ENCODE measurements at regions not wholly inside any gene's neighbourhood (a gene's known extent, or its start where the extent isn't known, plus 50 kb on each side); places are given as distances from the start of the nearest gene placed in this dataset.
"Not testable (repeated sequence)": the region's sequence is repeated elsewhere in the genome, so short reads cannot be mapped to it uniquely, and the experiment has no call there.

- no peak for FAIRE-seq
- DNase-seq (ENCODE audit: insufficient read length, low spot score): no peak
- TF ChIP-seq TAF1 (IDR thresholded peaks at IDR 0.05; ENCODE audit: low read depth, low read length) (no peak), POLR2AphosphoS5 (IDR thresholded peaks at IDR 0.05; ENCODE audit: low read depth, low read length) (no peak), POLR2A (IDR thresholded peaks at IDR 0.05; ENCODE audit: low read depth, low read length) (no peak), POU2F2 (IDR thresholded peaks at IDR 0.05; ENCODE audit: low read depth, low read length) (no peak), PAX5 (IDR thresholded peaks at IDR 0.05; ENCODE audit: insufficient read depth, low read length, severe bottlenecking) (no peak), SPI1 (IDR thresholded peaks at IDR 0.05; ENCODE audit: low read depth, low read length) (no peak)
Measured at GRCh38 chr5:57895766-57896165, 413.2 kb upstream of the ACTBL2 start.

- DNase-seq (ENCODE audit: insufficient read length, low spot score) (no peak), FAIRE-seq (no peak)
- TF ChIP-seq POLR2AphosphoS5 (IDR thresholded peaks at IDR 0.05; ENCODE audit: low read depth, low read length): no peak
- no peak for TF ChIP-seq POLR2A (IDR thresholded peaks at IDR 0.05; ENCODE audit: low read depth, low read length)
- no peak for TF ChIP-seq PAX5 (IDR thresholded peaks at IDR 0.05; ENCODE audit: insufficient read depth, low read length, severe bottlenecking)
- no peak for TF ChIP-seq TAF1 (IDR thresholded peaks at IDR 0.05; ENCODE audit: low read depth, low read length)
- TF ChIP-seq POU2F2 (IDR thresholded peaks at IDR 0.05; ENCODE audit: low read depth, low read length): no peak
- TF ChIP-seq SPI1 (IDR thresholded peaks at IDR 0.05; ENCODE audit: low read depth, low read length): no peak
Measured at GRCh38 chr5:57893926-57894325, 411.3 kb upstream of the ACTBL2 start.

DNA sequence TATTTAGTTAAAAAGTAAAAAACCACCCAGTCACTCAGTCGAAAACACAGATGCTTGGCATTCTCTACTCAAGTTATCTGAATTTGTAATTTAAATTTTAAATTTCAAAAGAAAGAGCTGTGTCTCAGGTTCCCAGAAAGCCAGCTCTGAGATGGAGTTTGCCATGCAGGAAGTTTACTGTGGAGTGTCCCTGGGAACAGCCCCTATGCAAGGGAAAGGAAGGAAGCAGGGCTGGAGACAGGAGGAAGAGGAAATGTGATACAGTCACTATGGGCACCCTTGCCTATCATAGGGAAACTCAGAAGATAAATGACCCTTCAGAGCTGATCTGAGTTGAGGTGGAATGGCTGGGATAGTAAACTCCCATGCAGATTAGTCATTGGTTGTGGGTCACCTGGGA, 408.8 kb upstream of the ACTBL2 start:
- TF ChIP-seq TAF1 (IDR thresholded peaks at IDR 0.05; ENCODE audit: low read depth, low read length) (no peak), POU2F2 (IDR thresholded peaks at IDR 0.05; ENCODE audit: low read depth, low read length) (no peak)
- no peak for DNase-seq (ENCODE audit: insufficient read length, low spot score)
- FAIRE-seq: no peak

DNA sequence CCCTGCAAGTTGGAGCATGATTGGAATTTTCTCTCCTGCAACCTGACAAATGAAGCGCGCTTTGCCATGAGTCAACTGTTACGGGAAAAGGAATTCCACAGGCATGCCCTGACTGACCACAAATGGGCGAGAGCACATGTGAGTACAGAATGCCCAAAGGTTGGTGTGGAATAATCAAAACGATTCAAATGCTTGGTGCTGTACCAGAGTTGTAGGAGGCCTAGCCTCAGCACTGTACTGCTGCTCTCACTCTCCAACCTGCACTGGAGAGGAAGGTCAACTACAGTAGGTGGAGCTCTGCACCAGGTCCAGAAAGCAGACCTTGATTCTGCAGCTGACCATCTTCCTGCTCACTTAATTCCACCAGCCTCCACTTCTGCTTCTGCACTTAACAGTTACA, 406.9 kb upstream of the ACTBL2 start:
- FAIRE-seq: no peak
- no peak for TF ChIP-seq POLR2A (IDR thresholded peaks at IDR 0.05; ENCODE audit: low read depth, low read length)
- no peak for TF ChIP-seq PAX5 (IDR thresholded peaks at IDR 0.05; ENCODE audit: insufficient read depth, low read length, severe bottlenecking)
- TF ChIP-seq POLR2AphosphoS5 (IDR thresholded peaks at IDR 0.05; ENCODE audit: low read depth, low read length): no peak
- no peak for TF ChIP-seq SPI1 (IDR thresholded peaks at IDR 0.05; ENCODE audit: low read depth, low read length)
- no peak for TF ChIP-seq POU2F2 (IDR thresholded peaks at IDR 0.05; ENCODE audit: low read depth, low read length)
- no peak for TF ChIP-seq TAF1 (IDR thresholded peaks at IDR 0.05; ENCODE audit: low read depth, low read length)
- DNase-seq (ENCODE audit: insufficient read length, low spot score): no peak

- TF ChIP-seq POLR2A (IDR thresholded peaks at IDR 0.05; ENCODE audit: low read depth, low read length) (no peak), POLR2AphosphoS5 (IDR thresholded peaks at IDR 0.05; ENCODE audit: low read depth, low read length) (no peak), TAF1 (IDR thresholded peaks at IDR 0.05; ENCODE audit: low read depth, low read length) (no peak), SPI1 (IDR thresholded peaks at IDR 0.05; ENCODE audit: low read depth, low read length) (no peak), PAX5 (IDR thresholded peaks at IDR 0.05; ENCODE audit: insufficient read depth, low read length, severe bottlenecking) (no peak), POU2F2 (IDR thresholded peaks at IDR 0.05; ENCODE audit: low read depth, low read length) (no peak)
- no peak for FAIRE-seq
- no peak for DNase-seq (ENCODE audit: insufficient read length, low spot score)
Measured at GRCh38 chr5:57887851-57888621, 405.4 kb upstream of the ACTBL2 start.

GRCh38 chr5:57884346-57885102, 401.9 kb upstream of the ACTBL2 start:
- no peak for FAIRE-seq
- DNase-seq (ENCODE audit: insufficient read length, low spot score): no peak
- TF ChIP-seq POU2F2 (IDR thresholded peaks at IDR 0.05; ENCODE audit: low read depth, low read length) (no peak), POLR2A (IDR thresholded peaks at IDR 0.05; ENCODE audit: low read depth, low read length) (no peak), TAF1 (IDR thresholded peaks at IDR 0.05; ENCODE audit: low read depth, low read length) (no peak), SPI1 (IDR thresholded peaks at IDR 0.05; ENCODE audit: low read depth, low read length) (no peak), POLR2AphosphoS5 (IDR thresholded peaks at IDR 0.05; ENCODE audit: low read depth, low read length) (no peak)

DNA sequence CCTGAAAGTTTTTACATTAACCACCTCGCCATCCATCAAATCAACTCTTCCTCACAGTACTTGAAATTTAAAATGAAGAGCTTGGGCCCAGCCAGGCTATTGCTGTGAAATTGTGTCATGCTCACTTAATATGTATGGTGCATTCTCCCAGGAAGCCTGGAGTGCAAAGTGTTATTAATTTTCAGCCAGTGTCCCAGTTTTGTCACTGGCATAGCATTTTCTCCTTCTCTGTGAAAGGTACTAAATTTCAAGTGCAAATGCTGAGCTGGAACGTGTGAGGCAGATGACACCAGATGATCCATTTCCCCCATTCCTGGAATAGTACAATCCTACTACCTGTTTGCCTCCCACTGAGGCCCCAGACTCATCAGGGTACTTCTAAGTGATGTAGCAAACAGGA, 397.6 kb upstream of the ACTBL2 start:
- FAIRE-seq (no peak), DNase-seq (ENCODE audit: insufficient read length, low spot score) (no peak)
- TF ChIP-seq POLR2AphosphoS5 (IDR thresholded peaks at IDR 0.05; ENCODE audit: low read depth, low read length): no peak
- no peak for TF ChIP-seq PAX5 (IDR thresholded peaks at IDR 0.05; ENCODE audit: insufficient read depth, low read length, severe bottlenecking)
- no peak for TF ChIP-seq TAF1 (IDR thresholded peaks at IDR 0.05; ENCODE audit: low read depth, low read length)
- TF ChIP-seq POLR2A (IDR thresholded peaks at IDR 0.05; ENCODE audit: low read depth, low read length): no peak
- TF ChIP-seq POU2F2 (IDR thresholded peaks at IDR 0.05; ENCODE audit: low read depth, low read length): no peak
- no peak for TF ChIP-seq SPI1 (IDR thresholded peaks at IDR 0.05; ENCODE audit: low read depth, low read length)

DNA sequence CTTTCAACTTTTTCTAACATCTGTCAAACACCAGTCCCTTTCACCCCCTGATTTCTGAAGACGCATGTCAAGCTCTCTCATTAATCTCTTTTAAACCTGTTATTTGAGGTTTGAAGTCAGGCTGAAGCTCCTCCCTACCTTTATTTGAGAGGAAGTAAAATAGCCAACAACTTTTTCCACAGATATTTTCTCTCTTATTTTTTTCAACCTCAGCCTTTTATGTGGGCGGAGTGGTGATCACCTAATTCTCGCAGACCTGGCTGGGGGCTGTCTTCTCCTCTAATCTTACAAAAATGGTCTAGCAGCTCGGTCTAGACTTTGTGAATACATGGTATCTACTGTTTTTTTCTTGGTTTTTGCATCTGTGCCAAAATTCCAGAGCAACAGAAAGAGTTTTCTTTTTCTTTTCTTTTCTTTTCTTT, 395.7 kb upstream of the ACTBL2 start:
- DNase-seq (ENCODE audit: insufficient read length, low spot score) (no peak), FAIRE-seq (no peak)

DNA sequence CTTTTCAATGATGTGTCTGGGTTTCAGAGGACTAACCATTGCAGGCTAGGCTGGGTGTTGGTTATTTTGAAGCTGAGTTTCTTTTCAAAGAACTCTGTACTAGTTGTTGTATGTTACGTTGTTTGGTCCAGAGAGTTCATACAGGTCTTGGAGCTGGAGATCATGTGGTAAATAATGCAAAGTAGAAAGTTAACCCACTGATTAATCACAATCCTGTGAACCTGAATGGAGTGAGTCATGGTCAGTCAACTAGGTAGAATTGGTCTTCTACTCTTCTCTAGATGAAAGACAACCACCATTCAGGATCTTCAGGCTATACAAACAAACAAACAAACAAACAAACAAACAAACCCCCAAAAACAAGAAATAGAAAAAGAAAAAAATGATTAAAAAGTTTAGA, 388.9 kb upstream of the ACTBL2 start:
- no peak for TF ChIP-seq POU2F2 (IDR thresholded peaks at IDR 0.05; ENCODE audit: low read depth, low read length)
- TF ChIP-seq POLR2AphosphoS5 (IDR thresholded peaks at IDR 0.05; ENCODE audit: low read depth, low read length): no peak
- TF ChIP-seq PAX5 (IDR thresholded peaks at IDR 0.05; ENCODE audit: insufficient read depth, low read length, severe bottlenecking): no peak
- no peak for TF ChIP-seq SPI1 (IDR thresholded peaks at IDR 0.05; ENCODE audit: low read depth, low read length)
- no peak for FAIRE-seq
- no peak for DNase-seq (ENCODE audit: insufficient read length, low spot score)

More for the DNA sequence above, 395.7 kb upstream of the ACTBL2 start:
- TF ChIP-seq SPI1 (IDR thresholded peaks at IDR 0.05; ENCODE audit: low read depth, low read length): no peak
- no peak for TF ChIP-seq TAF1 (IDR thresholded peaks at IDR 0.05; ENCODE audit: low read depth, low read length)
- no peak for TF ChIP-seq POU2F2 (IDR thresholded peaks at IDR 0.05; ENCODE audit: low read depth, low read length)
- TF ChIP-seq PAX5 (IDR thresholded peaks at IDR 0.05; ENCODE audit: insufficient read depth, low read length, severe bottlenecking): no peak
- no peak for TF ChIP-seq POLR2A (IDR thresholded peaks at IDR 0.05; ENCODE audit: low read depth, low read length)
- no peak for TF ChIP-seq POLR2AphosphoS5 (IDR thresholded peaks at IDR 0.05; ENCODE audit: low read depth, low read length)

DNA sequence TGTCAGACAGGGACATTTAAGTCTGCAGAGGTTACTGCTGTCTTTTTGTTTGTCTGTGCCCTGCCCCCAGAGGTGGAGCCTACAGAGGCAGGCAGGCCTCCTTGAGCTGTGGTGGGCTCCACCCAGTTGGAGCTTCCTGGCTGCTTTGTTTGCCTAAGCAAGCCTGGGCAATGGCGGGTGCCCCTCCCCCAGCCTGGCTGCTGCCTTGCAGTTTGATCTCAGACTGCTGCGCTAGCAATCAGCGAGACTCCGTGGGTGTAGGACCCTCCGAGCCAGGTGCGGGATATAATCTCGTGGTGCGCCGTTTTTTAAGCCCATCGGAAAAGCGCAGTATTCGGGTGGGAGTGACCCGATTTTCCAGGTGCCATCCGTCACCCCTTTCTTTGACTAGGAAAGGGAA, 387.7 kb upstream of the ACTBL2 start:
- not testable (repeated sequence) for FAIRE-seq; DNase-seq (ENCODE audit: insufficient read length, low spot score)
